Caki2 (cell line): ENCODE measurements at regions not wholly inside any gene's neighbourhood (a gene's known extent, or its start where the extent isn't known, plus 50 kb on each side); places are given as distances from the start of the nearest gene placed in this dataset.

Source experiments
- DNase-seq: peaks from one replicate; pipeline ENCODE4 v3.0.0-alpha.2; 2015; ENCODE audit warnings: low read depth
- in situ Hi-C: cut with HindIII; loops from 2 replicates; pipeline ENCODE4 v1.10.0; 2016; ENCODE audit warnings: low sequenced_read_pairs, low pct_unique_long_range_greater_than_20kb, mixed read lengths

DNA sequence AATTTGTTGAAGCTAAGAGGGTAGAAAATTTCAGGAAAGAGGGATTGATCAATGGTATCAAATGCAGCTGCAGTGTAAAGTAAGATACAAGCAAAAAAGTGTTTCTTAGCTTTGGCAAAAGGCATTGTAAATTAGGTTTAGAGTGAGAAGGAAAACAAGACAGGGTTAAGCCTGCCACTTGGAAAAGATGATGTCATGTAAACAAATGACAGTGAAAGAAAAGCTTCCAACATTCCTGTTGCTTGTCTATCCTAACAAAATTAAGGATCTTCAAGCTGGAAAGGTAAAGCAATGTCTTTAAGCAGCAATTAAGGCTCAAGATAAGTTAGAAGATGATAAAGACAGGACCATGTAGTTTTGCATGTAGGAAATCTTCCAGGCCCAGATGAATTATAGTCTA, 139.1 kb upstream of the PPP2R2B start:
- in situ Hi-C loops, result no loop called here
- no peak for DNase-seq

GRCh38 chr5:147018812-147019211, 140.3 kb upstream of the PPP2R2B start:
- in situ Hi-C loops, result no loop called here
- no peak for DNase-seq

- no peak for DNase-seq
- in situ Hi-C loops, result no loop called here
Observed at GRCh38 chr5:147036691-147037245, 158.2 kb upstream of the PPP2R2B start.

GRCh38 chr5:147037515-147038205, 159.1 kb upstream of the PPP2R2B start:
- in situ Hi-C loops, result no loop called here
- DNase-seq, result peak; percentile 3

- no peak for DNase-seq
- in situ Hi-C loops, result no loop called here
Observed at GRCh38 chr5:147040856-147041255, 162.3 kb upstream of the PPP2R2B start.

DNA sequence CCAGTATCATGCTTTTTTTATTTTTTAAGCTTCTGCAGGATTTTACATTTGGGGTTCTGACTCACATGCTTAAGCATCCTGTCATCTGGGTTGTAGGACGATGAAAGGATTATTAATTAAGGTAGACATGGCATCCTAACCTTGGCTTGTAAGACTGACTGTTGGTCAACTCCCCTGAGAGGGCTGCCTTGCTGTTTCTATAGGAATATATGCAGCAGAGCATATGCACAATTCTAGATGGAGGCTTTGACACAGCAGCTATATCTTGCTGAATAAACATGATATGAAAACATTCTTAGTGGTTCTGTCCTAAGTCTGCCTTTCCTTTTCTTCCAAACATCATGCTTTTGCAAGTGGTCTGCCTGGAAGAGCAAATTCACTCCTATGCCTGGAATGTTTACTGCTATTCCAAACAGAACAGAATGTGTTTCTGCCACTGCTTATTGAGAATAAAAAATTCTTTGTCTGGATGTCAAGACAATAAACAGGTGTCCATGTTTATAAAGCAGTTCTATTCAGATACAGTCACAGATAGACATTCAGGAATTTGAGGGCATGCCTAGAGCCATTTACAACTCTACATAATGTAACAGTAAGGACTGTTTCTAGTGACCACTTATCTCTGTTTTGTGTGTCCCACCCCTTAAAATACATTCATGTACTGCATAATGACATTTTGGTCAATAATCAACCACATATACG, 166.2 kb upstream of the PPP2R2B start:
- in situ Hi-C loops, result no loop called here
- DNase-seq, result no peak

DNA sequence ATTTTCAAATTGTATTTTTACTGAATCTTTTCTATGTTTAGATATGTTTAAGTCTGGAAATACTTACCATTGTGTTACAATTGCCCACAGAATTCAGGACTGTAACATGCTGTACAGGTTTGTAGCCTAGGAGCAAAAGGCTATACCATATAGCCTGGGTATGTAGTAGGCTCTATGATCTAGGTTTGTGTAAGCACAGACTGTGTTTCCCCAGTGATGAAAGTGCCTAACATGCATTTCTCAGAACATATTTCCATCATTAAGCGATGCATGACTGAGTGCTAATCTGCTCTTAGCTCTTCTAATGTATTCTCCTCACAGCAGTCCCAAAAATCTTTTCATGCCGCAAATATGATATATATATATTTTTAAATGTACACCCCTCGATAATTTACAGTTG, 166.7 kb upstream of the PPP2R2B start:
- DNase-seq, result no peak
- in situ Hi-C loops, result no loop called here

DNA sequence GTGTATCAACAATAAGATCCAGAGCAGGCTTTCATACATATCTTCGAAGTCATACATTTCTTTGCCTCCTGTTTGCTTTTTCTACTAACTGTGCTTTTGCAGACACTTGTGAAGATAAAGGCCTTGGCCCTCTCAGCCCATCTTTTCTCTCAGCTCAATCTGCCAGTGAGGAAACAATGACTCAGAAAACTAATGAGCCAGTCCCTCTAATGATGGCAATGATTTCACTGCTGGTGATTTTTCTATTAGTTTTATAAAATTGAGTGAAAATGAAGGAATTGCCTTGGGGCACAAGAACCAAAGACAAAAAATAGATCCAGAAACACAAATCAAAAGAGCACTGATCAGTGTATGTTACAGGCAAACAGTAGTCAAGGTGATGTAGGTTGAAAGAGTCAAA, 167.7 kb upstream of the PPP2R2B start:
- DNase-seq, result no peak
- in situ Hi-C loops, result no loop called here

DNA sequence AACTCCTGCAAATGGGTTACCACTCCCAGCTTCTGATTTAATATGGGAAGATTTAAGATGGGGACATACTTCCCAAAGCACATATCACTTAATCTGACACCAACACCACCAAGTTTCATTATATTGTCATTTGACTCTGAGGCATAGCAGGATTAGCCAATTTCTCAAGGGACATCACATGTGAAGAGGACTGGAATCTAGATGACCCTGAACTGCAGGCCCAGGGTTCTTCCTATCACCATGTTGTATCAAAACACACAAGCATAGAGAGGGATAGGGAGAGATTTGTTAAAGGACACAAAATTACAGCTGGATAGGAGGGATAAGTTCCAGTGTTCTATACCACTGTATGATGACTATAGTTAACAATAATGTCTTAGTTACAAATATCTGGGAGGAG, 168.3 kb upstream of the PPP2R2B start:
- DNase-seq, result no peak
- in situ Hi-C loops, result no loop called here

DNA sequence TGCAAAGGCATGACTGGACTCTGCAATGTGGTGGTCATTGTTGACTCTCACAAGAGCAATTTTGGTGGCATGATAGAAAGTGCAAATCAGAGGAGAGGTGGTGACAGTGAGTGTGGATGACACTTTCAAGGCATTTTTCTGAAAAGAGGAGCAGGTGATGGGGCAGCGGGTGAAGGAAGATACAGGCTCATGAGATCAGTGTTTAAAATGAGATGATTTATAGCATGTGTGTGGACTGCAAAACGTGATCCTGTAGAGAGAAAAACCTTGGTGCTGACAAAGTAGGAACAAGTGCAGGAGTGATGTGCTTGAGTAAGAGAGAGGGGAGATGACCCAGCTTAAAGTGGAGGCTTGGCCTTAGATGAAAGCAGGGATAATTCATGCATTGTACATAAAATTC, 171.2 kb upstream of the PPP2R2B start:
- in situ Hi-C loops, result no loop called here
- DNase-seq, result no peak

- in situ Hi-C loops, result no loop called here
- DNase-seq, result no peak
Observed at GRCh38 chr5:147050172-147050571, 171.6 kb upstream of the PPP2R2B start.

GRCh38 chr5:147051193-147051592, 172.6 kb upstream of the PPP2R2B start:
- DNase-seq, result no peak
- in situ Hi-C loops, result no loop called here

DNA sequence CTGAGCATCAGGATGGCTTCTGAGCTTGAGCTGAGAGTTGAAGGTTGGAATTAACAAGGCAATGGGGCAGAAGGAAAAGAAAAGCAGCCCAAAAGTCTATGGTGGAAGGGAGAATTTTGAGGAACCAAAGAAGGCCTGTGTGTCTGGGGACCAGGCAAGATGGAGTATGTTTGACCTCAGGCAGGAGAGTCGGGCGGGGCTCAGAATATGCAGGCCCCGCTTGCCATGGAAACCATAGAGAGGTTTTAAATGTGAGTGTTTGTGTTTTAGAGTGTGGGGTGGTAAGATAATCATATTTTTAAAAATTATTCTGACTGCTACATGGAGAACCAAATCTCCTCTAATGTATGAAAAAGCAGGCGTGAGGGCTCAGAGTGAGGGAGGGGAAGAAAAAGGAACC, 174.0 kb upstream of the PPP2R2B start:
- no peak for DNase-seq

DNA sequence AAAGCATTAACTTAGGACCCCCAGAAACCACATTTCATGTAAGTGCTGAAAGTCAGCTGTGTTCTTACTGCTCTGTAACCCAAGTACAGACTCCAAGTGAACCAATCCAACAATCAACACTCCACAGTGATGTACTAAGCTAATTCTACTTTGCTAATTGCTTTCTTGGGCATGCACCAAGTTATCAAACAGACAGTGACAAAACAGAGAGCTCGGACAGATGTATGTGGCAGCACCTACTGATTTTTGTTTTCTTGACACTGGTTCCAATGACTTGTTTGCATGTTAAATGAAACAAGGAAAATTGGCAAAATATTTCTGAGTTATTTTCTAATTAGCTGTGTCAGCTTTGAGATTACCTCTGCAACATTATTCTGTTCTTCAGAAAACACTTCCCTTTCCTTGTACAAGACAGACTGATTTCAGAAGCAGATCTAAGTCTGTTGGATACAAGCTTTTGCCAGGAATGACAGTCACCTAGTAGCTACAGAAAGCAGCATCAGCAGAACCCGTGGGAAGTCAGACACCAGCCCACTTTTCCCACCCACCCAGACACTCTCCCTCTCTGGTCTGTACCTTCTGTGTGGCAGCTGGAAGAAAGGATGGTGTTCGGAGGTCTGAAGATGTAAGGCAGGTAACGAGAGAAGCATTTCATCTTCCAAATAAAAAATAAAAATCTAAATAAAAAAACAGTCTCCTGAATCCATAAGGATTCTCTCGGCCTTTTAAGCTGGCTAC, 176.7 kb upstream of the PPP2R2B start:
- in situ Hi-C loops, result no loop called here
- no peak for DNase-seq

More for the DNA sequence above, 174.0 kb upstream of the PPP2R2B start:
- in situ Hi-C loops, result no loop called here

GRCh38 chr5:147055850-147056566, 177.5 kb upstream of the PPP2R2B start:
- DNase-seq, result no peak
- in situ Hi-C loops, result no loop called here

DNA sequence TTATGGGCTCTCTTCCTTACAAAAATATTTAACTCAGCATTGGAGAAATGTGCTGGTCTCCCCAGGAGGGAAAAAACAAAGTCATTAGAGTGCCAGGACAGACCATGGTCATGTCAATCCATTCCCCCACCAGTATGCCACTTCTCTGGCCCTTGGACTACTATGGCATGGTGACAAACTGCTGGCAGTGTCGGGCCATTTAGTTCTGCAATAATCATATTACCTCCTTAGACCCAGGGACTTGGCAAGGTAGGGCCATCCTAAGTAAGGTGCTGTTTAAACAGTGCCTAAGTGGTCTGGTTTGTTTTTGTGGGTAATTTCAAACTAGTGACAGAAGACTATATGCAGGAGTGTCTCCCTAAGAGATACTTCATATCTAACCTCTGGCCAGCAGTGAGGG, 177.8 kb upstream of the STK32A start:
- no peak for DNase-seq
- in situ Hi-C loops, result no loop called here

DNA sequence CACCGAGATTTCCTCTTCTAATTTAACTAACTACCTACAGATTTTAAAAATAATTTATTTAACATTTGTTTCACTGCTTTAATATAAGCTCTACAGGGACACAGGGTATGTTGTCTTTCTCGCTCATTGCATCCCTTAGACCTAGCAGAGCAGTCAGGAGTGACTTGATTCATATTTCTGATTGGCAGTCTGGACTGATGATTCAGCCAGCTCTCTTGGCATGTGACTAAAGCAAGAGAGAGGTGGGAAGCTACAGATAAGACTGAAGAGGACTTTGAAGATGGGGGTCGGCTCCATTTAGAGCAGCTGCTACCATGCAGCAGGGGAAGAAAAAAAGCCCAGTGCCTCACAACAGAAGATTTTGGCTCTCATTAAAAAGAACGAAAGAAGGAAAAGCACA, 173.4 kb upstream of the STK32A start:
- DNase-seq, result peak; percentile 8
- in situ Hi-C loops, result no loop called here

- in situ Hi-C loops, result no loop called here
- DNase-seq, result no peak
Observed at GRCh38 chr5:147062427-147062826, 172.4 kb upstream of the STK32A start.

- in situ Hi-C loops, result no loop called here
- DNase-seq, result no peak
Observed at GRCh38 chr5:147063943-147064342, 170.9 kb upstream of the STK32A start.
